Smooth muscle cell (in vitro differentiated cells): ENCODE measurements at regions not wholly inside any gene's neighbourhood (a gene's known extent, or its start where the extent isn't known, plus 50 kb on each side); places are given as distances from the start of the nearest gene placed in this dataset.

Experiments used
- DNase-seq: peaks from one replicate; lab custom pipeline; 2025; ENCODE audit not compliant: unreplicated experiment; lab: John Stamatoyannopoulos, UW
- H2AFZ ChIP-seq: fragments of 200-600 bp; sonication (generic); 2 replicates; pipeline ENCODE4 v1.6.0; 2016; ENCODE audit warnings: antibody characterized with exemption, low read depth, mild to moderate bottlenecking
- H3F3A ChIP-seq: fragments of 200-600 bp; sonication (generic); 2 replicates; pipeline ENCODE4 v1.6.0; 2017; ENCODE audit warnings: antibody characterized with exemption, low read depth
- H3K27ac ChIP-seq: fragments of 200-600 bp; sonication (generic); 2 replicates; pipeline ENCODE4 v1.5.1; 2016; ENCODE audit warnings: low read depth, mild to moderate bottlenecking
- H3K27me3 ChIP-seq: fragments of 200-600 bp; sonication (generic); 2 replicates; pipeline ENCODE4 v1.6.1; 2016; ENCODE audit warnings: low read depth, mild to moderate bottlenecking
- H3K36me3 ChIP-seq: fragments of 200-600 bp; sonication (generic); 2 replicates; pipeline ENCODE4 v1.5.1; 2016; ENCODE audit warnings: low read depth
- H3K4me1 ChIP-seq: fragments of 200-600 bp; sonication (generic); 2 replicates; pipeline ENCODE4 v1.5.1; 2016; ENCODE audit warnings: low read depth
- H3K4me2 ChIP-seq: fragments of 200-600 bp; sonication (generic); 2 replicates; pipeline ENCODE4 v1.6.0; 2016; ENCODE audit warnings: mild to moderate bottlenecking
- H3K4me3 ChIP-seq: fragments of 200-600 bp; sonication (generic); 2 replicates; pipeline ENCODE4 v1.5.1; 2016; ENCODE audit warnings: mild to moderate bottlenecking
- H3K79me2 ChIP-seq: fragments of 200-600 bp; sonication (generic); 2 replicates; pipeline ENCODE4 v1.6.0; 2016; ENCODE audit warnings: low read depth, mild to moderate bottlenecking
- H3K9ac ChIP-seq: fragments of 200-600 bp; sonication (generic); 2 replicates; pipeline ENCODE4 v1.6.0; 2016; ENCODE audit warnings: low read depth
- H3K9me3 ChIP-seq: fragments of 200-600 bp; sonication (generic); replicated peaks from 2 replicates; pipeline ENCODE4 v1.5.1; 2016; ENCODE audit warnings: low read depth
- H4K20me1 ChIP-seq: fragments of 200-600 bp; sonication (generic); 2 replicates; pipeline ENCODE4 v1.6.0; 2016; ENCODE audit warnings: low read depth
- WGBS: methylation state at CpG from one replicate; pipeline ENCODE4 v1.1.7; 2016; ENCODE audit warnings: low lambda C conversion rate; 5-methylcytosine and 5-hydroxymethylcytosine counted together
- TF ChIP-seq, protein P1 (sequence below): fragments of 200-600 bp; sonication (generic); IDR thresholded peaks from 2 replicates; pipeline ENCODE4 v1.5.1; 2017; ENCODE audit warnings: borderline replicate concordance, mild to moderate bottlenecking, antibody characterized with exemption; ENCODE audit not compliant: insufficient read depth, poor library complexity, severe bottlenecking

- no peaks in the 10 kb centered on the region for H4K20me1 ChIP-seq
- H3K4me3 ChIP-seq = no peak overlapping the region
- H3K9ac ChIP-seq = no peak overlapping the region
- WGBS = 87% methylated on average over 4 of the region's 4 CpGs
- H3K4me2 ChIP-seq = no peak overlapping the region
- no peaks in the 10 kb centered on the region for H3K36me3 ChIP-seq
- no peaks in the 10 kb centered on the region for H3K9me3 ChIP-seq
- H3K27ac ChIP-seq = no peak overlapping the region
- H2AFZ ChIP-seq = no peak overlapping the region
- peaks cover 31% of the 10 kb centered on the region for H3K27me3 ChIP-seq
- DNase-seq = no peak
- TF ChIP-seq, protein P1, sequence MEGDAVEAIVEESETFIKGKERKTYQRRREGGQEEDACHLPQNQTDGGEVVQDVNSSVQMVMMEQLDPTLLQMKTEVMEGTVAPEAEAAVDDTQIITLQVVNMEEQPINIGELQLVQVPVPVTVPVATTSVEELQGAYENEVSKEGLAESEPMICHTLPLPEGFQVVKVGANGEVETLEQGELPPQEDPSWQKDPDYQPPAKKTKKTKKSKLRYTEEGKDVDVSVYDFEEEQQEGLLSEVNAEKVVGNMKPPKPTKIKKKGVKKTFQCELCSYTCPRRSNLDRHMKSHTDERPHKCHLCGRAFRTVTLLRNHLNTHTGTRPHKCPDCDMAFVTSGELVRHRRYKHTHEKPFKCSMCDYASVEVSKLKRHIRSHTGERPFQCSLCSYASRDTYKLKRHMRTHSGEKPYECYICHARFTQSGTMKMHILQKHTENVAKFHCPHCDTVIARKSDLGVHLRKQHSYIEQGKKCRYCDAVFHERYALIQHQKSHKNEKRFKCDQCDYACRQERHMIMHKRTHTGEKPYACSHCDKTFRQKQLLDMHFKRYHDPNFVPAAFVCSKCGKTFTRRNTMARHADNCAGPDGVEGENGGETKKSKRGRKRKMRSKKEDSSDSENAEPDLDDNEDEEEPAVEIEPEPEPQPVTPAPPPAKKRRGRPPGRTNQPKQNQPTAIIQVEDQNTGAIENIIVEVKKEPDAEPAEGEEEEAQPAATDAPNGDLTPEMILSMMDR = no peak
- no peaks in the 10 kb centered on the region for H3K4me1 ChIP-seq
- no peaks in the 10 kb centered on the region for H3K79me2 ChIP-seq
- H3F3A ChIP-seq = peaks cover 8% of the 10 kb centered on the region
These were observed 187.9 kb upstream of the LYSMD4 start for GRCh38 chr15:99921101-99921500.

DNA sequence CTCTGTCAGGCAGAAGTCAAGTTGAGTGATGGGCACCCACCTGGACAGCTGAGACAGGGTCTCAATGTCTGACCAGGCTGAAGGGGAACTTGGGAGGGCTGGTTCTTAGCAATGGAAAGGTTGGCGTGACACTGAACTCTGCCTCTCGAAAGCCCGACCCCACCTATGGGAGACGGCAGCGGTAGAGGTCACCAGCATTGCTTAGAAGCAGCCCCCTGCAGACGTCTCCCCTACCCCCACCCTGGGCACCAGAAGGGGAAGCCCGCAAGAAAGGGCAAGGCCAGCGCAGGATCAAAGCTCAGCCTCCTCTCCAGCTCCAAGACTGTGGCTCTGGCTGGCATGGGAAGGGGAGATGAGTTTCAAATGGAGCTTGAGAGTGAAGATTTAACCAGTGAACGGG lies 184.8 kb upstream of the LYSMD4 start:
- Histone ChIP-seq H2AFZ (no peak overlapping the region), H3K79me2 (no peaks in the 10 kb centered on the region), H3K4me2 (no peak overlapping the region), H3K4me1 (no peaks in the 10 kb centered on the region), H3K27ac (no peak overlapping the region), H3K4me3 (no peak overlapping the region), H4K20me1 (no peaks in the 10 kb centered on the region), H3K9me3 (no peaks in the 10 kb centered on the region), H3K36me3 (no peaks in the 10 kb centered on the region), H3F3A (no peaks in the 10 kb centered on the region), H3K27me3 (peaks cover 31% of the 10 kb centered on the region), H3K9ac (no peak overlapping the region)
- WGBS = 88% methylated on average over 9 of the region's 9 CpGs
- TF ChIP-seq, protein P1 = no peak
- no peak for DNase-seq

DNA sequence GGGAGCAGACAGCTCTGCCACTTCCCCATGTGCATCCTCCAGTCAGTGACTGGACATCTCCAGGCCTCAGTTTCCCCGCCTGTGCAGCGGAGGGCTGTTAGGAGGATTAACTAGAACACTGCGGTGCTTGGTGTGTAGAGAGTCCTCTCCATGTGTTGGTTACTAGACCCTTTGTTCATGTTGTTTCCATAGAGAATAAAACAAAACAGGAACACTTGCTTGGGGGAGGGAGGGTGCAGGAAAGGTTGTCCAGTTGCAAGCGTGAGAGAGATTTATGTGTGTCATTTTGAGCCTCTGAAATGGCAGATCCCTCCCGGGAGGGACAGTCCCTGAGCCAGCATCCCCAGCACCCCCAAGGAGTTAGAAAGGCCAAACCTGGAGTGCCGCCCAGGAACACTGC lies 184.0 kb upstream of the LYSMD4 start:
- Histone ChIP-seq H3K27ac (no peak overlapping the region), H3K27me3 (peaks cover 25% of the 10 kb centered on the region), H2AFZ (no peak overlapping the region), H3K36me3 (no peaks in the 10 kb centered on the region), H3K9ac (no peak overlapping the region), H4K20me1 (no peaks in the 10 kb centered on the region), H3K4me1 (no peaks in the 10 kb centered on the region), H3K4me3 (no peak overlapping the region), H3K9me3 (no peaks in the 10 kb centered on the region), H3F3A (no peaks in the 10 kb centered on the region), H3K79me2 (no peaks in the 10 kb centered on the region), H3K4me2 (no peak overlapping the region)
- DNase-seq = no peak
- WGBS = 92% methylated on average over 6 of the region's 6 CpGs
- TF ChIP-seq, protein P1 = no peak

- 61% methylated on average over 10 of the region's 10 CpGs for WGBS
- Histone ChIP-seq H3K9me3 (no peaks in the 10 kb centered on the region), H3F3A (no peaks in the 10 kb centered on the region), H3K79me2 (no peaks in the 10 kb centered on the region), H3K9ac (no peak overlapping the region), H3K4me3 (no peak overlapping the region), H3K4me1 (no peaks in the 10 kb centered on the region), H3K27ac (no peak overlapping the region), H4K20me1 (no peaks in the 10 kb centered on the region), H3K27me3 (peaks cover 20% of the 10 kb centered on the region), H3K4me2 (no peak overlapping the region), H2AFZ (no peak overlapping the region), H3K36me3 (no peaks in the 10 kb centered on the region)
- DNase-seq = no peak
- TF ChIP-seq, protein P1 = no peak
These were observed 183.5 kb upstream of the LYSMD4 start for GRCh38 chr15:99916668-99917223.
